MM.1S (cell line): ENCODE measurements at regions not wholly inside any gene's neighbourhood (a gene's known extent, or its start where the extent isn't known, plus 50 kb on each side); places are given as distances from the start of the nearest gene placed in this dataset.

Experiments
- CTCF ChIP-seq: fragments of 300-600 bp; sonication (generic); IDR thresholded peaks from 2 replicates; pipeline ENCODE4 v1.5.1; 2016; ENCODE audit warnings: antibody characterized with exemption, low read length, mixed read lengths
- EZH2 ChIP-seq: fragments of 300-600 bp; sonication (generic); optimal IDR thresholded peaks from 2 replicates; pipeline ENCODE3; 2017; ENCODE audit warnings: low read depth, mild to moderate bottlenecking, antibody characterized with exemption, low read length, mixed read lengths
- EZH2phosphoT487 ChIP-seq: fragments of 300-600 bp; sonication (generic); IDR thresholded peaks from 2 replicates; pipeline ENCODE4 v1.6.1; 2018; ENCODE audit warnings: antibody characterized with exemption, low read length

GRCh38 chr20:40016392-40016791, 672.6 kb downstream of the MAFB start:
- TF ChIP-seq CTCF (no peak), EZH2phosphoT487 (no peak), EZH2 (no peak)
